Osteoblast (primary cell): ENCODE measurements at regions not wholly inside any gene's neighbourhood (a gene's known extent, or its start where the extent isn't known, plus 50 kb on each side); places are given as distances from the start of the nearest gene placed in this dataset.

ENCODE experiments used
- DNase-seq: peaks from one replicate; pipeline ENCODE4 v3.0.0; 2011; ENCODE audit warnings: low spot score, mixed read lengths; ENCODE audit not compliant: insufficient read length; ENCODE audit errors: missing footprints
- H2AFZ ChIP-seq: 2 replicates; pipeline ENCODE4 v1.6.0; 2011; ENCODE audit warnings: mild to moderate bottlenecking, low read length
- H3K27ac ChIP-seq: 2 replicates; pipeline ENCODE4 v1.5.1; 2011; ENCODE audit warnings: mild to moderate bottlenecking, low read depth, low read length, moderate library complexity
- H3K27me3 ChIP-seq: 2 replicates; pipeline ENCODE4 v1.6.0; 2012; ENCODE audit warnings: mild to moderate bottlenecking, control low read depth, inconsistent platforms, low read length, moderate library complexity; ENCODE audit not compliant: insufficient read depth
- H3K36me3 ChIP-seq: 2 replicates; pipeline ENCODE4 v1.5.1; 2011; ENCODE audit warnings: mild to moderate bottlenecking, low read length, control low read depth, moderate library complexity; ENCODE audit not compliant: insufficient read depth
- H3K4me1 ChIP-seq: 2 replicates; pipeline ENCODE4 v1.5.1; 2011; ENCODE audit warnings: mild to moderate bottlenecking, low read length, control low read depth, moderate library complexity; ENCODE audit not compliant: insufficient read depth
- H3K4me2 ChIP-seq: 2 replicates; pipeline ENCODE4 v1.6.0; 2011; ENCODE audit warnings: mild to moderate bottlenecking, low read length; ENCODE audit not compliant: insufficient read depth
- H3K4me3 ChIP-seq: fragments of 200-600 bp; sonication (generic); 3 replicates; pipeline ENCODE4 v1.5.1; 2012; ENCODE audit warnings: mild to moderate bottlenecking, low read length, inconsistent platforms; ENCODE audit not compliant: insufficient read depth
- H3K79me2 ChIP-seq: 2 replicates; pipeline ENCODE4 v1.6.0; 2012; ENCODE audit warnings: mild to moderate bottlenecking, low read length, control low read depth, inconsistent platforms; ENCODE audit not compliant: insufficient read depth
- H3K9me3 ChIP-seq: 2 replicates; pipeline ENCODE4 v1.5.1; 2011; ENCODE audit warnings: low read depth, low read length, control low read depth
- H4K20me1 ChIP-seq: 2 replicates; pipeline ENCODE4 v1.6.0; 2012; ENCODE audit warnings: mild to moderate bottlenecking, low read length, control low read depth; ENCODE audit not compliant: insufficient read depth
- CTCF ChIP-seq: IDR thresholded peaks from 2 replicates; pipeline ENCODE4 v1.5.1; 2011; ENCODE audit warnings: mild to moderate bottlenecking, low read depth, low read length, moderate library complexity; ENCODE audit errors: extremely low read depth

- H3K4me1 ChIP-seq: no peaks in the 10 kb centered on the region
- H3K9me3 ChIP-seq: no peaks in the 10 kb centered on the region
- H4K20me1 ChIP-seq: no peaks in the 10 kb centered on the region
- DNase-seq: no peak
- no peak overlapping the region for H3K4me3 ChIP-seq
- H2AFZ ChIP-seq: no peak overlapping the region
- H3K36me3 ChIP-seq: no peaks in the 10 kb centered on the region
- H3K4me2 ChIP-seq: no peak overlapping the region
- no peaks in the 10 kb centered on the region for H3K79me2 ChIP-seq
- no peak overlapping the region for H3K27ac ChIP-seq
- H3K27me3 ChIP-seq: no peaks in the 10 kb centered on the region
- no peak for TF ChIP-seq CTCF
Observed at GRCh38 chr13:59250336-59251189, 913.2 kb downstream of the DIAPH3 start.

- no peaks in the 10 kb centered on the region for H4K20me1 ChIP-seq
- H3K4me3 ChIP-seq: no peak overlapping the region
- no peaks in the 10 kb centered on the region for H3K4me1 ChIP-seq
- no peak for TF ChIP-seq CTCF
- H3K36me3 ChIP-seq: no peaks in the 10 kb centered on the region
- no peaks in the 10 kb centered on the region for H3K27me3 ChIP-seq
- no peak for DNase-seq
- H2AFZ ChIP-seq: no peak overlapping the region
- no peaks in the 10 kb centered on the region for H3K79me2 ChIP-seq
- H3K9me3 ChIP-seq: no peaks in the 10 kb centered on the region
- H3K4me2 ChIP-seq: no peak overlapping the region
- no peak overlapping the region for H3K27ac ChIP-seq
Observed at GRCh38 chr13:59259165-59260000, 904.3 kb downstream of the DIAPH3 start.

DNA sequence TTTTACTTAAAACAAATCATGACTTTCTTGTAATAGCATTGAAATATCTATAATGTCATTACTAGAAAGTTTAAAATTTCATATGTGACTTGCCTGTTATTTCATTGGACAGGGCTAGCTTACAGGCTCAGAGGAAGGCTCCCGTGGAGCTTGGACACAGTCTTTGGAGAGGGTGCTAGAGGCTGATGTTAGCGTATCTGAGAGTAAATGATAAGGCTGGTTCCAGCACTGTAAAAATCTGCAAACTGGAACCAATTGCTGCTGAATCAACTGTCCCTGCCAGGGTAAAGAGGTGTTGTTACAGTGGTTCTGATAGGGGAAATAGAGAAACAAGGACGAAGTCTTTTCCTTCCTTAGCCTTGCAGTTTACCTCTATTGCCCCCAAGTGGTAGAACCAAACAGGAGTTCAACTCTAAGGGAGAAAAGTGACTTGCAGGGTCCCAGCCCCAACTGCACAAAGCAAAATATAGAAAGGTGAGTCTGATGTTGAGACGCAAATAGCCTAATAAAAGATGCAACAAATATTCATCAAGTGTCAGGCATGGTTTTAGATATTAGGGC is 901.7 kb downstream of the DIAPH3 start:
- TF ChIP-seq CTCF: peak; percentile 17
- H2AFZ ChIP-seq: no peak overlapping the region
- H3K79me2 ChIP-seq: no peaks in the 10 kb centered on the region
- no peak overlapping the region for H3K4me2 ChIP-seq
- H3K36me3 ChIP-seq: no peaks in the 10 kb centered on the region
- H3K27me3 ChIP-seq: no peaks in the 10 kb centered on the region
- H3K4me1 ChIP-seq: no peaks in the 10 kb centered on the region
- no peaks in the 10 kb centered on the region for H4K20me1 ChIP-seq
- no peak overlapping the region for H3K27ac ChIP-seq
- no peak overlapping the region for H3K4me3 ChIP-seq
- no peaks in the 10 kb centered on the region for H3K9me3 ChIP-seq
- no peak for DNase-seq

DNA sequence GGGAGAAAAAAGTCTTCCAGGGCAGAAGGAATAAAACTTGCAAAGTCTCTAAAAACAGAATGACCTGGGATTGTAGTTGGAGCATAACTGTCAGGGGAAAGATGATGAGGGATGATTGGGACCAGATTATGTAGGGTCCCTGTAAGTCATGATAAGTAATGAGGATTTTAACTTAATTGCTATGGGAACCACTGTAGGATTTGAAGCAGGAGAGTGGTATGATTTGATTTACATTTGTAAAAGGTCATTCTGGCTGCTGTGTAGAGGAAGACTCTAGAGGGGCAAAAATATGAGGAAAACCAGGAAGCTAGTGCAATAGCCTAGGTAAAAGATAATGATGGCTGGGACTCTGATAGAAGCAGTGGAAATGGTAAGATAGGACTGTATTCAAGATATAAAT is 900.2 kb downstream of the DIAPH3 start:
- Histone ChIP-seq H3K36me3 (no peaks in the 10 kb centered on the region), H4K20me1 (no peaks in the 10 kb centered on the region), H3K27me3 (no peaks in the 10 kb centered on the region), H3K4me2 (no peak overlapping the region), H3K4me3 (no peak overlapping the region), H3K79me2 (no peaks in the 10 kb centered on the region), H2AFZ (no peak overlapping the region), H3K9me3 (no peaks in the 10 kb centered on the region), H3K4me1 (no peaks in the 10 kb centered on the region), H3K27ac (no peak overlapping the region)
- TF ChIP-seq CTCF: no peak
- DNase-seq: no peak
